CD14-positive monocyte (primary cell): ENCODE measurements at regions not wholly inside any gene's neighbourhood (a gene's known extent, or its start where the extent isn't known, plus 50 kb on each side); places are given as distances from the start of the nearest gene placed in this dataset.

Experiments
- DNase-seq, 3 donors: peaks; one replicate each; pipeline ENCODE4 v3.0.0-alpha.2; 2011 to 2022
- H2AFZ ChIP-seq: 2 replicates; pipeline ENCODE4 v1.6.0; 2012; ENCODE audit warnings: mild to moderate bottlenecking, low read depth, low read length, inconsistent platforms; ENCODE audit not compliant: insufficient read depth, poor library complexity, severe bottlenecking
- H3K27ac ChIP-seq, 2 donors: 1 replicate in 1 of 2; 2 replicates in 1 of 2; pipeline ENCODE4 v1.5.1; 2012 to 2013; ENCODE audit warnings: low read length in 2 of 2, control low read depth in 1 of 2, inconsistent platforms in 1 of 2, low read depth in 1 of 2, mild to moderate bottlenecking in 1 of 2
- H3K27me3 ChIP-seq, 2 donors: one replicate each; pipeline versions ENCODE4 v1.6.0 to v1.6.1; 2011 to 2013; ENCODE audit warnings: low read length in 2 of 2; ENCODE audit not compliant: control insufficient read depth in 2 of 2, insufficient read depth in 2 of 2
- H3K36me3 ChIP-seq, 2 donors: replicated peaks in 1 of 2; 1 replicate in 1 of 2; 2 replicates in 1 of 2; pipeline versions ENCODE4 v1.5.1 to v1.6.1; 2012 to 2013; ENCODE audit warnings: low read length in 2 of 2, control low read depth in 1 of 2, inconsistent platforms in 1 of 2, mild to moderate bottlenecking in 1 of 2; ENCODE audit not compliant: insufficient read depth in 2 of 2, control insufficient read depth in 1 of 2
- H3K4me1 ChIP-seq, 2 donors: 1 replicate in 1 of 2; 2 replicates in 1 of 2; pipeline versions ENCODE4 v1.5.1 to v1.6.1; 2012 to 2013; ENCODE audit warnings: low read length in 2 of 2, control low read depth in 1 of 2, inconsistent platforms in 1 of 2, mild to moderate bottlenecking in 1 of 2, moderate library complexity in 1 of 2; ENCODE audit not compliant: insufficient read depth in 2 of 2, control insufficient read depth in 1 of 2
- H3K4me2 ChIP-seq: replicated peaks from 2 replicates; pipeline ENCODE3; 2012; ENCODE audit warnings: low read length, moderate library complexity, mild to moderate bottlenecking; ENCODE audit not compliant: poor library complexity, severe bottlenecking; ENCODE audit errors: extremely low read depth
- H3K4me3 ChIP-seq, 3 experiments: fragments of 200-600 bp in 1 of 3; sonication (generic) in 1 of 3; replicated peaks in 1 of 3; 1 replicate in 2 of 3; 2 replicates in 1 of 3; pipeline ENCODE4 v1.5.1; 2011 to 2013; ENCODE audit warnings: low read length in 3 of 3, mild to moderate bottlenecking in 3 of 3, control low read depth in 2 of 3, low read depth in 2 of 3, inconsistent platforms in 1 of 3, moderate library complexity in 1 of 3
- H3K79me2 ChIP-seq: 2 replicates; pipeline ENCODE4 v1.6.0; 2012; ENCODE audit warnings: mild to moderate bottlenecking, control low read depth, inconsistent platforms, low read length, moderate library complexity; ENCODE audit not compliant: insufficient read depth
- H3K9ac ChIP-seq: 2 replicates; pipeline ENCODE4 v1.6.0; 2017; ENCODE audit warnings: low read length, mild to moderate bottlenecking; ENCODE audit not compliant: insufficient read depth, poor library complexity, severe bottlenecking
- H3K9me3 ChIP-seq, 2 donors: replicated peaks in 1 of 2; 1 replicate in 1 of 2; 2 replicates in 1 of 2; pipeline versions ENCODE4 v1.5.1 to v1.6.1; 2012 to 2013; ENCODE audit warnings: low read length in 2 of 2, control low read depth in 1 of 2; ENCODE audit not compliant: control insufficient read depth in 1 of 2, insufficient read depth in 1 of 2
- H4K20me1 ChIP-seq: 2 replicates; pipeline ENCODE4 v1.6.0; 2012; ENCODE audit warnings: mild to moderate bottlenecking, low read length, control low read depth, moderate library complexity; ENCODE audit not compliant: insufficient read depth
- H3K27ac Mint-ChIP-seq, 7 donors: one replicate each; pipeline ENCODE4 v1.8.0; 2020; ENCODE audit warnings: mild to moderate bottlenecking in 7 of 7, mixed read lengths in 7 of 7, moderate library complexity in 6 of 7, inconsistent platforms in 2 of 7
- H3K27me3 Mint-ChIP-seq, 3 donors: one replicate each; pipeline ENCODE4 v1.8.0; 2021 to 2022; ENCODE audit warnings: low read depth in 3 of 3, mild to moderate bottlenecking in 3 of 3, mixed read lengths in 3 of 3, moderate library complexity in 3 of 3, inconsistent platforms in 1 of 3
- H3K36me3 Mint-ChIP-seq, 2 donors: one replicate each; pipeline ENCODE4 v1.8.0; 2020; ENCODE audit warnings: mixed read lengths in 2 of 2, inconsistent platforms in 1 of 2, mild to moderate bottlenecking in 1 of 2
- H3K4me1 Mint-ChIP-seq: one replicate; pipeline ENCODE4 v1.8.0; 2020; ENCODE audit warnings: mild to moderate bottlenecking, mixed read lengths
- H3K4me3 Mint-ChIP-seq, 2 donors: one replicate each; pipeline ENCODE4 v1.8.0; 2020; ENCODE audit warnings: mild to moderate bottlenecking in 2 of 2, mixed read lengths in 2 of 2, moderate library complexity in 1 of 2
- H3K9me3 Mint-ChIP-seq, 7 donors: one replicate each; pipeline ENCODE4 v1.8.0; 2020 to 2022; ENCODE audit warnings: mixed read lengths in 7 of 7, mild to moderate bottlenecking in 6 of 7, moderate library complexity in 6 of 7, inconsistent platforms in 2 of 7
- WGBS: methylation state at CpG from one replicate; pipeline ENCODE4 v1.1.5; 2013; ENCODE audit warnings: missing lambda C conversion rate; ENCODE audit not compliant: insufficient coverage; 5-methylcytosine and 5-hydroxymethylcytosine counted together
- intact Hi-C, 2 donors: fragments of 100-400 bp; cut with micrococcal nuclease; formaldehyde crosslinking; loops; one replicate each; pipeline versions ENCODE4 v1.15.0 to v1.15.1; 2023
- TF ChIP-seq, protein P1 (sequence below): fragments of 200-600 bp; IDR thresholded peaks from one replicate; pipeline ENCODE4 v1.8.0; 2022; ENCODE audit warnings: antibody characterized with exemption, mild to moderate bottlenecking

DNA sequence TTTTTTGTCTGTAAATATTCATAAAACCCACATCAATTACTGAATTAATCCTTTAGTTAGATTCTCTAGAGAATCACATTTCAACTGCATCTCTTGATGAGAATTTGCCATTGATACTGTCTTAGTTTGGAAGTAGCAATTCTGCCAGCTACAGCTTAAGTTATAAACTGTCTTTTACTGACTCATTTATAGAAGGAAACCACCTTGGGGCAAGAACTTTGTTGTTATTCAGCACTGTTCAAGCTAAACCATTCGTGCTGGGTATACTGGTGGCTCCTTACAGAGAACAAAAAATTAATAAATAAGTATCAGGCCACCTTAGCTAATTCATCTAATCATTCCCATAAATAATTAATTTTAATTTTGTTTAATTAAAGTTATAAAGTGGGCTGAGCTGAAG, 1082.6 kb upstream of the CELF4 start:
- H3K4me2 ChIP-seq, result no peak overlapping the region
- H3K36me3 ChIP-seq, result no peaks in the 10 kb centered on the region
- WGBS, result no CpG with 5 or more reads among the region's 1 CpG
- H3K27me3 ChIP-seq, result no peaks in the 10 kb centered on the region
- H3K9ac ChIP-seq, result no peak overlapping the region
- H3K79me2 ChIP-seq, result no peaks in the 10 kb centered on the region
- Mint-ChIP-seq H3K27me3 (no peaks in the 10 kb centered on the region), H3K27ac (no peak overlapping the region), H3K4me1 (no peaks in the 10 kb centered on the region), H3K9me3 (peaks cover 0 to 6% (median 0%) of the 10 kb centered on the region in 7 donors), H3K4me3 (no peak overlapping the region), H3K36me3 (no peaks in the 10 kb centered on the region)
- TF ChIP-seq, protein P1, sequence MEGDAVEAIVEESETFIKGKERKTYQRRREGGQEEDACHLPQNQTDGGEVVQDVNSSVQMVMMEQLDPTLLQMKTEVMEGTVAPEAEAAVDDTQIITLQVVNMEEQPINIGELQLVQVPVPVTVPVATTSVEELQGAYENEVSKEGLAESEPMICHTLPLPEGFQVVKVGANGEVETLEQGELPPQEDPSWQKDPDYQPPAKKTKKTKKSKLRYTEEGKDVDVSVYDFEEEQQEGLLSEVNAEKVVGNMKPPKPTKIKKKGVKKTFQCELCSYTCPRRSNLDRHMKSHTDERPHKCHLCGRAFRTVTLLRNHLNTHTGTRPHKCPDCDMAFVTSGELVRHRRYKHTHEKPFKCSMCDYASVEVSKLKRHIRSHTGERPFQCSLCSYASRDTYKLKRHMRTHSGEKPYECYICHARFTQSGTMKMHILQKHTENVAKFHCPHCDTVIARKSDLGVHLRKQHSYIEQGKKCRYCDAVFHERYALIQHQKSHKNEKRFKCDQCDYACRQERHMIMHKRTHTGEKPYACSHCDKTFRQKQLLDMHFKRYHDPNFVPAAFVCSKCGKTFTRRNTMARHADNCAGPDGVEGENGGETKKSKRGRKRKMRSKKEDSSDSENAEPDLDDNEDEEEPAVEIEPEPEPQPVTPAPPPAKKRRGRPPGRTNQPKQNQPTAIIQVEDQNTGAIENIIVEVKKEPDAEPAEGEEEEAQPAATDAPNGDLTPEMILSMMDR, result no peak
- intact Hi-C loops, result no loop called here
- no peak overlapping the region for H3K27ac ChIP-seq
- H2AFZ ChIP-seq, result no peak overlapping the region
- H3K4me1 ChIP-seq, result no peaks in the 10 kb centered on the region
- no peak for DNase-seq
- H3K4me3 ChIP-seq, result no peak overlapping the region
- H4K20me1 ChIP-seq, result no peaks in the 10 kb centered on the region
- no peaks in the 10 kb centered on the region for H3K9me3 ChIP-seq

DNA sequence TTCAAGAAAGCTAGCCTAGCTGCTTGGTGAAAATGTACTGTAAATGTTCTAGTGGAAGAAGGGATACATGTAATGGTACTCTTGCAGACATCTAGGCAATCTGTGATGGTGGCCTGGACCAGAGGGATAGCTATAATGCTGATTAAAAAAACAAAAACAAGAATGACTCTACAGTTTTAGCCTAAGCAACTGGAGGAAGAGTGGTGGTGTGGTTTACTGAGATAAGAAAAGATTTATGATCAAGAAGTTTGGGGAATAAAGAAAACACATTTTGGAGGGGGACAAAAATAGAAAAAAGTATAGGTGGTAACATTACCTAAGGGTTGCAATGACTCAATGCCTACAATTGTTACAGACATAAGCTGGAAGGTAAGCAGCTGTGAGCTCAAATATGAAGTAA, 1080.7 kb upstream of the CELF4 start:
- Histone ChIP-seq H2AFZ (no peak overlapping the region), H3K9me3 (peaks cover 0 to 3% of the 10 kb centered on the region in 2 donors), H3K9ac (no peak overlapping the region), H3K36me3 (no peaks in the 10 kb centered on the region), H3K4me2 (no peak overlapping the region), H3K4me1 (no peaks in the 10 kb centered on the region), H4K20me1 (no peaks in the 10 kb centered on the region), H3K79me2 (no peaks in the 10 kb centered on the region), H3K4me3 (no peak overlapping the region), H3K27ac (no peak overlapping the region), H3K27me3 (no peaks in the 10 kb centered on the region)
- H3K4me1 Mint-ChIP-seq, result no peaks in the 10 kb centered on the region
- H3K4me3 Mint-ChIP-seq, result no peak overlapping the region
- TF ChIP-seq, protein P1, result no peak
- peaks cover 0 to 8% (median 4%) of the 10 kb centered on the region in 7 donors for H3K9me3 Mint-ChIP-seq
- no peak overlapping the region for H3K27ac Mint-ChIP-seq
- H3K36me3 Mint-ChIP-seq, result no peaks in the 10 kb centered on the region
- no peaks in the 10 kb centered on the region for H3K27me3 Mint-ChIP-seq
- no peak for DNase-seq
- intact Hi-C loops, result no loop called here
